Spleen (tissue), 11 donors: ENCODE measurements at regions not wholly inside any gene's neighbourhood (a gene's known extent, or its start where the extent isn't known, plus 50 kb on each side); places are given as distances from the start of the nearest gene placed in this dataset.

ENCODE experiments used
- DNase-seq: peaks from one replicate; pipeline ENCODE4 v3.0.0-alpha.2; 2020
- H3K27ac ChIP-seq, 8 donors: fragments of 200-600 bp; sonication (generic) in 7 of 8; 1 replicate in 4 of 8; 2 replicates in 4 of 8; pipeline versions ENCODE4 v1.5.0 to v1.8.0; 2016 to 2021; ENCODE audit warnings: inconsistent platforms in 4 of 8, mild to moderate bottlenecking in 4 of 8, moderate library complexity in 1 of 8
- H3K27me3 ChIP-seq, 7 donors: fragments of 200-600 bp; sonication (generic) in 6 of 7; replicated peaks in 1 of 7; 1 replicate in 4 of 7; 2 replicates in 3 of 7; pipeline versions ENCODE4 v1.5.0 to v1.8.0; 2016 to 2021; ENCODE audit warnings: inconsistent platforms in 3 of 7, mild to moderate bottlenecking in 1 of 7
- H3K36me3 ChIP-seq, 6 donors: fragments of 200-600 bp; sonication (generic) in 5 of 6; 1 replicate in 4 of 6; 2 replicates in 2 of 6; pipeline versions ENCODE4 v1.5.0 to v1.8.0; 2016 to 2021; ENCODE audit warnings: inconsistent platforms in 2 of 6
- H3K4me1 ChIP-seq, 6 donors: fragments of 200-600 bp; sonication (generic) in 5 of 6; 1 replicate in 3 of 6; 2 replicates in 3 of 6; pipeline versions ENCODE4 v1.5.0 to v1.8.0; 2016 to 2021; ENCODE audit warnings: inconsistent platforms in 3 of 6
- H3K4me3 ChIP-seq, 8 donors: fragments of 200-600 bp; sonication (generic) in 7 of 8; 1 replicate in 4 of 8; 2 replicates in 4 of 8; pipeline versions ENCODE4 v1.5.0 to v1.8.0; 2016 to 2021; ENCODE audit warnings: inconsistent platforms in 4 of 8, mild to moderate bottlenecking in 4 of 8, moderate library complexity in 2 of 8
- H3K9me3 ChIP-seq, 8 donors: fragments of 200-600 bp; sonication (generic) in 7 of 8; 1 replicate in 4 of 8; 2 replicates in 4 of 8; pipeline versions ENCODE4 v1.5.0 to v1.8.0; 2016 to 2021; ENCODE audit warnings: inconsistent platforms in 4 of 8
- CTCF ChIP-seq, 11 experiments: fragments of 200-600 bp in 7 of 11; fragments of 450-650 bp in 4 of 11; sonication (generic) in 4 of 11; IDR thresholded peaks in 8 of 11; conservative IDR thresholded peaks in 3 of 11; 1 replicate in 7 of 11; 2 replicates in 4 of 11; pipeline versions ENCODE4 v1.4.0 to v1.8.0; 2016 to 2021; ENCODE audit warnings: antibody characterized with exemption in 11 of 11, inconsistent platforms in 4 of 11, mild to moderate bottlenecking in 1 of 11
- POLR2A ChIP-seq, 3 donors: fragments of 450-650 bp; IDR thresholded peaks; one replicate each; pipeline ENCODE4 v1.5.1; 2017; ENCODE audit warnings: antibody characterized with exemption in 3 of 3, mild to moderate bottlenecking in 1 of 3
- POLR2AphosphoS5 ChIP-seq, 3 donors: sonication (generic); formaldehyde crosslinking; IDR thresholded peaks; one replicate each; pipeline ENCODE4 v1.5.1; 2017; ENCODE audit warnings: antibody characterized with exemption in 3 of 3
- WGBS, 5 donors: extraction: QIAGEN DNeasy Blood & Tissue Kit in 3 of 5; methylation state at CpG; one replicate each; pipeline versions ENCODE4 v1.1.5 to v1.1.7; 2013 to 2018; 5-methylcytosine and 5-hydroxymethylcytosine counted together
- intact Hi-C: fragments of 100-400 bp; cut with DNase I; formaldehyde crosslinking; loops from one replicate; pipeline ENCODE4 v1.15.0; 2023; ENCODE audit warnings: low total_unique reads
- donor health status: healthy with polysubstance abuse.
- donor health status: DM: no; HTN: no; CAD: no; lungs with moderate emphysema.
- donor health status: DM: no; HTN: no; CAD: no.
- donor health status: Bipolar disorder and iron deficiency.
- donor health status: healthy.
- donor health status: DM: no; HTN: no; CAD: no.
- donor health status: DM: yes; HTN: yes; CAD: no.

- intact Hi-C loops: no loop called here
- WGBS, 5 donors: 64 to 88% (median 80%) methylated on average over 1 of the region's 1 CpG
- no peak for TF ChIP-seq POLR2AphosphoS5 (IDR thresholded peaks at IDR 0.05)
- no peak for TF ChIP-seq CTCF (IDR thresholded peaks at IDR 0.05 in 8 of 11, conservative IDR thresholded peaks at IDR 0.05 in 3 of 11)
- TF ChIP-seq POLR2A (IDR thresholded peaks at IDR 0.05): no peak
- Histone ChIP-seq H3K4me3 (no peak overlapping the region), H3K9me3 (no peaks in the 10 kb centered on the region), H3K36me3 (no peaks in the 10 kb centered on the region), H3K27me3 (no peaks in the 10 kb centered on the region), H3K27ac (no peak overlapping the region), H3K4me1 (no peaks in the 10 kb centered on the region)
- no peak for DNase-seq
Observed at GRCh38 chr7:124692425-124692824, 73.2 kb downstream of the GPR37 start.

GRCh38 chr7:124690840-124691239 lies 74.8 kb downstream of the GPR37 start:
- intact Hi-C loops: no loop called here
- Histone ChIP-seq H3K4me3 (no peak overlapping the region), H3K36me3 (no peaks in the 10 kb centered on the region), H3K9me3 (no peaks in the 10 kb centered on the region), H3K4me1 (no peaks in the 10 kb centered on the region), H3K27me3 (no peaks in the 10 kb centered on the region), H3K27ac (no peak overlapping the region)
- TF ChIP-seq POLR2AphosphoS5 (IDR thresholded peaks at IDR 0.05) (no peak), POLR2A (IDR thresholded peaks at IDR 0.05) (no peak), CTCF (IDR thresholded peaks at IDR 0.05 in 8 of 11, conservative IDR thresholded peaks at IDR 0.05 in 3 of 11) (no peak)
- DNase-seq: no peak

- intact Hi-C loops: no loop called here
- TF ChIP-seq POLR2A (IDR thresholded peaks at IDR 0.05) (no peak), POLR2AphosphoS5 (IDR thresholded peaks at IDR 0.05) (no peak), CTCF (IDR thresholded peaks at IDR 0.05 in 8 of 11, conservative IDR thresholded peaks at IDR 0.05 in 3 of 11) (no peak)
- Histone ChIP-seq H3K9me3 (no peaks in the 10 kb centered on the region), H3K4me3 (no peak overlapping the region), H3K27ac (no peak overlapping the region), H3K4me1 (no peaks in the 10 kb centered on the region), H3K36me3 (no peaks in the 10 kb centered on the region), H3K27me3 (no peaks in the 10 kb centered on the region)
- no peak for DNase-seq
- 79 to 100% (median 95%) methylated on average over 1 of the region's 1 CpG for WGBS, 5 donors
Observed at GRCh38 chr7:124689931-124690330, 75.7 kb downstream of the GPR37 start.

GRCh38 chr7:124689523-124689922 lies 76.1 kb downstream of the GPR37 start:
- H3K9me3 ChIP-seq: no peaks in the 10 kb centered on the region
- intact Hi-C loops: no loop called here
- H3K36me3 ChIP-seq: no peaks in the 10 kb centered on the region
- no peak overlapping the region for H3K4me3 ChIP-seq
- DNase-seq: no peak
- WGBS, 5 donors: 50 to 66% (median 57%) methylated on average over 2 of the region's 2 CpGs
- no peaks in the 10 kb centered on the region for H3K27me3 ChIP-seq
- no peak overlapping the region for H3K27ac ChIP-seq
- no peak for TF ChIP-seq POLR2AphosphoS5 (IDR thresholded peaks at IDR 0.05)
- no peak for TF ChIP-seq CTCF (IDR thresholded peaks at IDR 0.05 in 8 of 11, conservative IDR thresholded peaks at IDR 0.05 in 3 of 11)
- no peak for TF ChIP-seq POLR2A (IDR thresholded peaks at IDR 0.05)
- H3K4me1 ChIP-seq: no peaks in the 10 kb centered on the region
